HG03196 (cell line): ENCODE measurements at regions not wholly inside any gene's neighbourhood (a gene's known extent, or its start where the extent isn't known, plus 50 kb on each side); places are given as distances from the start of the nearest gene placed in this dataset.
A peak's percentile ranks its signal among the peaks of the same experiment; 100 is the strongest.
"Not testable (repeated sequence)": the region's sequence is repeated elsewhere in the genome, so short reads cannot be mapped to it uniquely, and the experiment has no call there.

Experiments
- ATAC-seq: cut with Tn5 transposase; IDR thresholded peaks from one replicate; pipeline ENCODE4 v1.9.1; 2021; ENCODE audit not compliant: unreplicated experiment

DNA sequence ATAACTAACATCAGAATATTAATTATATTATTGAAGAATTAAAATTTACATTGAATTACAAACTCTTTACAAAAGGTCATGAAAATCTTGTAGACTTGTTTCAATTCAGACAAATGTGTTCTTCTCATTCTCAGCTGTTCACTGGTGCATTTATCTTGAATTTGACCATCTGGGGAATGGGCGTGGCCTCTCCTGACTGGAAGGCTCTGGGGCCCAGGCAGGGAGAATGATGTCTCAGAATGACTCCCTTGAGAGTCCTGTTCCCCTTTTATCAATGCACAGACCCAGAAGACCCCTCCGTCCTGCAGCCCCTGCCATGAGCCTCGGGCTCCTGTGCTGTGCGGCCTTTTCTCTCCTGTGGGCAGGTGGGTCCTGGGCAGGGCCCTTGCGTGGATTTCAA is 242.2 kb upstream of the PRSS1 start:
- not testable (repeated sequence) for ATAC-seq

DNA sequence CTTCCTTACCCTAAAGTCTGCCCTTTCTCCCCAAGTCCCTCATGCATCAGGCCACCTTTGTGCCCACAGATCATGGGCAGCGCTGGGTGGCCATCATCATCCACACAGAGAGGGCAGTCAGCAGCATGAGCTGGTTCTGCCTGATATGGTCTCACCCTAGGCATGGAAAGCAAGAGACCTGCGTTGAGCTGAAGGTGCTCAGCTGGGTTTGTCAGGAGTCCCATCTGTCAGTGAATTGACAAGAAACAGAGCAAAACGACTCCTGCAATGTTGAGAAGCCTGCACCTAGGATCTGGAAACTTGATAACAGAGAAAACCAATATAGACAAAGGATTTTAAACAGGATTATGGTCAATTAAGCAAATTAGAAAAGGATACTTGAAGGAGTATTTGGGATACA is 242.7 kb upstream of the PRSS1 start:
- ATAC-seq: no peak

GRCh38 chr7:142503949-142504348 is 245.3 kb upstream of the PRSS1 start:
- ATAC-seq: not testable (repeated sequence)

DNA sequence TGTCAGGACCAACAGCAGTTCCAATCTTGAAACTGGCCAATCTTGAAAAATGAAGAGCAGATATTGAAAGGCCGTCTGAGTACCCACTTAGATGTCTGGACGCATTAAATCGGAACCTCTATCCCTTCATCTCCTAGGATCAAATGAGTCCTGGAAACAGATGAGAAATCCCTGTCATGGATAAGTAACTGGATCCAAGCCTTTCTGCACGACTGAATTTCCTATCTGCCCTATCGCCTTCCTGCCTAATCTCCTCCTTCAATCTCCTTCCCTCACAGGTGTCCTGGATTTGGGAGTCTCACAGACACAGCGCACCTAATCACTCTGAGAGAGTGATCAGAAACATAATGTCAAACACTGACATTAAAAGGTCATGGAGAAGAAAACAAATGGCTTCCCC is 245.2 kb upstream of the PRSS58 start:
- ATAC-seq: no peak

DNA sequence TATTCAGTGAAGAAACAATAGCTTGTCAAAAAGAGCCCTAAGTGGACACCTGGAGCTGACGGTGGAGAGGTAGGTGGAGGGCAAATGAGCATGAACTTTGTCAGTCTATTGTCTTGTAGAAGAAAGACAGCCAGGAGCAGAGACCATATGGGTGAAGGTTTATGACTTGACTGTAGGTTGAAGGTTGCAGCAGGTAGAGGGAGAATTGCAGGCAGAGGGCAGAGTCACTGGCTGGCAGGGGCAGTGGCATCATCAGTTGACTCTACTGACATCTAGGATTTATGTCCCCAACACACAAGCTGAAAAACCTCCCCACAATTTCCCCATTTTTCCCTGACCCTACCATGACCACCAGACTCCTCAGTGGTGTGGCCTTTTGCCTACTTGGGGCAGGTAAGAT is 243.6 kb upstream of the PRSS58 start:
- ATAC-seq: no peak

GRCh38 chr7:142500366-142500765 is 242.5 kb upstream of the PRSS58 start:
- no peak for ATAC-seq

GRCh38 chr7:142499635-142500034 is 241.8 kb upstream of the PRSS58 start:
- ATAC-seq: no peak

GRCh38 chr7:142498364-142498763 is 240.5 kb upstream of the PRSS58 start:
- ATAC-seq: no peak

DNA sequence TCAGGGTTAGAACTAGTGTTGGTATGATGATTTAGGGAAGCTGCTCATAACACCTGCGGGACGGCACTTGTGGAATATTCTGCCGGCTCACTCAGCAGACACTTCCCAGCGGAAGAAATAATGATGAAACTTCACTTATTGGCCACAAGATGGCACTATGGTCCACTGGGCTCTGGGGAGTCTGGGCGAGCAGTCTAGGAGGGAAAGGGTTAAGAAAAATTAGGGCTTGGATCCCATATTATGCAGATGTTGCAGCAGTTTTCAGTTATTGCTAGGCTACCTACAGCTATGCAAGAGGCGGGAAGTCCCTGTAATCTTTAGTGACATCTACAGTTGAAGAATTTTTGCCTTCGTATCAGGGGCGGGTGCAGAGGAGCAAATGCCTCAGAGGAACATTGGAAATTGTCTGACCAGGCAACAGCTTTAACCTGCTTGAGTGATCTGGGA is 238.7 kb upstream of the PRSS58 start:
- no peak for ATAC-seq

- not testable (repeated sequence) for ATAC-seq
Observed at GRCh38 chr7:142495879-142496278, 238.0 kb upstream of the PRSS58 start.

DNA sequence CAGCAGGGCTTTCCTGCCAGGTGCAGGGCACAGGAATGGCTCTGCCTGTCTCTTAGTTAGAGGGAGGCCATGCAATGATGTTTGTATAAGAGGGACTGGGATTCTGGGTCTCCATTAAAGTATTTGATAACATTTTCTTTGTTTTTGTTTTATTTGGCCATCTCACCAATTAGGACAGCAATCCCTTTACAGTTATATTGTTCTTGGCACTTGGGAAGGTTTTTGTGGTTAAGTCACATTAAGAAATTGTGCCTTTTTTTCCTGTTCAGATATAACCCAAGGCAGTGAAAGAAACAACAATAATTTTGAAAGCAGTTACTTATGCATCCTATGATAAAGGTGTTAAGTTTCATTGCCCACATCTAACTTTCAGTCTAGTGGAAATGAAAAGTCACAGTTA is 237.4 kb upstream of the PRSS58 start:
- ATAC-seq: not testable (repeated sequence)

- no peak for ATAC-seq
Observed at GRCh38 chr7:142494021-142494420, 236.2 kb upstream of the PRSS58 start.

DNA sequence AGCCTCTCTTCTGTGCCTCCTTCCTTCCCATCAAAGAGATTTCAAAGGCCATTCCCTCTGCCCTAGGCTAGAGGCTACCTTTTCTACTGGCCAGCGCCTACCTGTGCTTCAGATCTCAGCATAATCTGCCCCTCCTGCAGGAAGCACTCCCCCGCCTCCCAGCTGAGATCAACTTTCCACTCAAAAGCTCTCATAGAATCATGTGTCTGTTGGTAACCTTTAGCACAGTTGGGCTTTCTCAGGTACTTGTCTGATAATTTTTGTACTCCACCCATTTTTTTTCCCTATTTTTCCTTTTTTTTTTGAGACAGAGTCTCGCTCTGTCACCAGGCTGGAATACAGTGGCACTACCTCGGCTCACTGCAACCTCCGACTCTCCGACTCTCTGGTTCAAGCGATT is 231.0 kb upstream of the PRSS58 start:
- ATAC-seq: no peak

GRCh38 chr7:142488036-142488633 is 230.3 kb upstream of the PRSS58 start:
- ATAC-seq: no peak

DNA sequence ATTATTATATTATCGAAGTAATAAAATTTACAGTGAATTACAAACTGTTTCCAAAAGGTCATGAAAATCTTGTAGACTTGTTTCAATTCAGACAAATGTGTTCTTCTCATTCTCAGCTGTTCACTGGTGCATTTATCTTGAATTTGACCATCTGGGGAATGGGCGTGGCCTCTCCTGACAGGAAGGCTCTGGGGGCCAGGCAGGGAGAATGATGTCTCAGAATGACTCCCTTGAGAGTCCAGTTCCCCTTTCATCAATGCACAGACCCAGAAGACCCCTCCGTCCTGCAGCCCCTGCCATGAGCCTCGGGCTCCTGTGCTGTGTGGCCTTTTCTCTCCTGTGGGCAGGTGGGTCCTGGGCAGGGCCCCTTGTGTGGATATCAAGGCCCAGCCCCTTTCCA is 229.7 kb upstream of the PRSS58 start:
- not testable (repeated sequence) for ATAC-seq

- ATAC-seq: no peak
Observed at GRCh38 chr7:142487124-142487523, 229.3 kb upstream of the PRSS58 start.

GRCh38 chr7:142485617-142486226 is 227.9 kb upstream of the PRSS58 start:
- no peak for ATAC-seq

DNA sequence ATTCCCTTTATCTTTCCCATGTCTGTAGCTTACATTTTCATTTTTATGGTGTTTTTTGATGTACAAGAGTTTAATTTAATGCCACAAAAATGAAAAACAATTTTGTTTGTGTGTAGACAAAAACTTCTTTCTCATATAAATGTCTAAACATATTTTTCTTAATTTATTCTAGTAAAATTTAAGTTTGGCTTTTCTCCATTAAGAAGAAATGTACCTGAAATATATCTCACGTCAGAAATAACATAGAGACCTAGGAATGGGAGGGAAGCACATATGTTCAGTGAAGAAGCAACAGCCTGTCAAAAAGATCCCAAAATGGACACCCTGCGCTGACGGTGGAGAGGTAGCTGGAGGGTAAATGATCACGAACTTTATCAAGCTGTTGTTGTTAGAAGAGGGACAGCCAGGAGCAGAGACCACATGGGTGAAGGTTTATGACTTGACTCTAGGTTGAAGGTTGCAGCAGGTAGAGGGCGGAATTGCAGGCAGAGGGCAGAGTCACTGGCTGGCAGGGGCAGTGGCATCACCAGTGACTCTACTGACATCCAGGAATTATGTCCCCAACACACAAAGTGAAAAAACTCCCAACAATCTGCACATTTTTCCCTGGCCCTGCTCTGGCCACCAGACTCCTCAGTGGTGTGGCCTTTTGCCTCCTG is 225.9 kb upstream of the PRSS58 start:
- ATAC-seq: no peak

- peak; percentile 44 for ATAC-seq
Observed at GRCh38 chr7:142482891-142483658, 225.2 kb upstream of the PRSS58 start.

DNA sequence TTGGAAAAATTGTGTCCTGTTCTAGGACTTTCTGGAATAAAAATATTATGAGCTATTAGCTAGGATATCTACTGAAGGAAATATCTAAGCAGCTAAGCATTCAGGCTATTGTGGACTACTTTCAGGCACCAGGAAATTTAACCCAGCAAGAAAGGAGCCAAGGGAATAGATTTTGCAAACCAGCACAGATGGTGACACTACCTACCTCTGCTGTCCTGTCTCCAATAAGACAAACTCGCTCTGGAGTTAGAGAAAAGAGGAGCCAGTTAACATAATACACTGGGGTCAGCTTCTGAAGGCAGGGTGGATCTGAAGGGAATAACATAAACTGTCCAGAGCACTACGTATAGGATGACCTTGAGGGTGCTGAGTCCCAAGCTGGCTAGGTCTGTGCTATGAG is 223.7 kb upstream of the PRSS58 start:
- ATAC-seq: no peak

DNA sequence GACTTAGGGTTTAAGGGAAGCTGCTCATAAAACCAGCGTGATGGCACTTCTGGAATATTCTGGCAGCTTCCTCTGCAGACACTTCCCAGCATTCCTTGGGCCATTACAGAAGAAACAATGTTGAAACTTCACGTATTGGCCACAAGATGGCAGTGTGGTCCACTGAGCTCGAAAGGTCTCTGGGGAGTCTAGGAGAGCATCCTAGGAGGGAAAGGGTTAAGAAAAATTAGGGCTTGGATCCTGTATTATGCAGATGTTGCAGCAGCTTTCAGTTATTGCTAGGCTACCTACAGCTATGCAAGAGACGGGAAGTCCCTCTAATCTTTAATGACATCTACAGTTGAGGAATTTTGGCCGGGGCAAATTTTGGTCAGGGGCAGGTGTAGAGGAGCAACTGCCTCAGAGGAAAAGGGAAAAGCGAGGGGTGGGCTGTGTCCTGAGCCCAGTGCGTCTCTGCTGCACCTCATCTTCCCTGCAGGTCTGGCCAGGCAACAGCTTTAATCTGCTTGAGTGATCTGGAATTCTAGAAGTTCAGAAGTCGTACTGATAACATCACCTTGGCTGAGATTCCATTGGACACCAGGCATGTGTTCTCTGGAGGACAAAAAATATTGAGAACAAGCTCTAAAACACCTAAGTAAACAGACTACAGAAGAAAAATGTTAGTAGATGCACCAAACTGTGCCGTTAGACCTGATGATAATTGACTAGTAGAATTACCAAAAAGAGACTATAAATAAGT is 220.8 kb upstream of the PRSS58 start:
- ATAC-seq: peak; percentile 76
